Mesendoderm (in vitro differentiated cells): ENCODE measurements at regions not wholly inside any gene's neighbourhood (a gene's known extent, or its start where the extent isn't known, plus 50 kb on each side); places are given as distances from the start of the nearest gene placed in this dataset.

Experiments used
- DNase-seq: peaks from one replicate; pipeline ENCODE4 v3.0.0; 2013
- H2AK5ac ChIP-seq: 2 replicates; pipeline ENCODE4 v1.6.1; 2013; ENCODE audit warnings: low read length, inconsistent platforms
- H2BK120ac ChIP-seq: 2 replicates; pipeline ENCODE4 v1.6.1; 2013; ENCODE audit warnings: low read depth, mild to moderate bottlenecking, low read length, moderate library complexity, mixed read lengths
- H2BK15ac ChIP-seq: replicated peaks from 2 replicates; pipeline ENCODE4 v1.6.1; 2013; ENCODE audit warnings: low read depth, mild to moderate bottlenecking, moderate library complexity
- H2BK5ac ChIP-seq: 2 replicates; pipeline ENCODE4 v1.6.1; 2013; ENCODE audit warnings: low read length, inconsistent platforms
- H3K18ac ChIP-seq: 2 replicates; pipeline ENCODE4 v1.6.1; 2013; ENCODE audit warnings: mild to moderate bottlenecking, low read length, mixed read lengths
- H3K23ac ChIP-seq: one replicate; pipeline ENCODE4 v1.6.1; 2013; ENCODE audit warnings: low read length
- H3K27ac ChIP-seq: 2 replicates; pipeline ENCODE4 v1.5.1; 2013; ENCODE audit warnings: low read depth, mild to moderate bottlenecking, inconsistent platforms, low read length, moderate library complexity
- H3K27me3 ChIP-seq: 2 replicates; pipeline ENCODE4 v1.6.1; 2013; ENCODE audit warnings: low read length, control low read depth, mild to moderate bottlenecking, inconsistent platforms; ENCODE audit not compliant: insufficient read depth, poor library complexity
- H3K36me3 ChIP-seq: 2 replicates; pipeline ENCODE4 v1.6.1; 2013; ENCODE audit warnings: low read length, inconsistent platforms; ENCODE audit not compliant: control insufficient read depth, insufficient read depth
- H3K4ac ChIP-seq: one replicate; pipeline ENCODE4 v1.6.1; 2013; ENCODE audit warnings: low read depth, mild to moderate bottlenecking, low read length, moderate library complexity
- H3K4me1 ChIP-seq: 2 replicates; pipeline ENCODE4 v1.6.1; 2013; ENCODE audit warnings: low read depth, low read length, inconsistent platforms; ENCODE audit not compliant: control insufficient read depth
- H3K4me2 ChIP-seq: 2 replicates; pipeline ENCODE4 v1.6.1; 2013; ENCODE audit warnings: low read length
- H3K4me3 ChIP-seq: 2 replicates; pipeline ENCODE4 v1.5.1; 2013; ENCODE audit warnings: mild to moderate bottlenecking, low read length
- H3K56ac ChIP-seq: one replicate; pipeline ENCODE4 v1.6.1; 2013; ENCODE audit warnings: low read length
- H3K79me1 ChIP-seq: 2 replicates; pipeline ENCODE4 v1.6.1; 2013; ENCODE audit warnings: low read length, inconsistent platforms
- H3K79me2 ChIP-seq: 2 replicates; pipeline ENCODE4 v1.6.1; 2013; ENCODE audit warnings: mild to moderate bottlenecking, low read length; ENCODE audit not compliant: control insufficient read depth, insufficient read depth
- H3K9ac ChIP-seq: 2 replicates; pipeline ENCODE4 v1.6.1; 2013; ENCODE audit warnings: low read length, inconsistent platforms
- H4K5ac ChIP-seq: one replicate; pipeline ENCODE4 v1.6.1; 2013; ENCODE audit warnings: low read length
- H4K8ac ChIP-seq: one replicate; pipeline ENCODE4 v1.6.1; 2013; ENCODE audit warnings: low read depth, mild to moderate bottlenecking, control low read depth, low read length, moderate library complexity
- WGBS: extraction: QIAGEN DNeasy Blood & Tissue Kit; methylation state at CpG from one replicate; pipeline ENCODE4 v1.1.7; 2013; ENCODE audit warnings: low lambda C conversion rate, missing lambda C conversion rate; ENCODE audit not compliant: insufficient coverage; ENCODE audit errors: extremely low coverage; 5-methylcytosine and 5-hydroxymethylcytosine counted together

- H2BK15ac ChIP-seq: no peak overlapping the region
- H3K79me1 ChIP-seq: no peaks in the 10 kb centered on the region
- H3K4me2 ChIP-seq: no peak overlapping the region
- H3K4me3 ChIP-seq: no peak overlapping the region
- H3K23ac ChIP-seq: no peak overlapping the region
- no peak overlapping the region for H4K5ac ChIP-seq
- no peak overlapping the region for H3K56ac ChIP-seq
- no peaks in the 10 kb centered on the region for H3K36me3 ChIP-seq
- no peaks in the 10 kb centered on the region for H3K4me1 ChIP-seq
- no CpG with 5 or more reads among the region's 1 CpG for WGBS
- no peak overlapping the region for H3K27ac ChIP-seq
- no peak overlapping the region for H3K4ac ChIP-seq
- no peak overlapping the region for H2BK5ac ChIP-seq
- H3K27me3 ChIP-seq: no peaks in the 10 kb centered on the region
- no peak overlapping the region for H2BK120ac ChIP-seq
- H3K18ac ChIP-seq: no peak overlapping the region
- DNase-seq: no peak
- no peak overlapping the region for H2AK5ac ChIP-seq
- H3K79me2 ChIP-seq: no peaks in the 10 kb centered on the region
- H3K9ac ChIP-seq: no peak overlapping the region
- no peak overlapping the region for H4K8ac ChIP-seq
Measured at GRCh38 chr18:44514766-44515165, 165.9 kb upstream of the SETBP1 start.

- Histone ChIP-seq H4K5ac (no peak overlapping the region), H3K4ac (no peak overlapping the region), H3K79me1 (no peaks in the 10 kb centered on the region), H3K56ac (no peak overlapping the region), H3K4me1 (no peaks in the 10 kb centered on the region), H3K27me3 (no peaks in the 10 kb centered on the region), H2BK5ac (no peak overlapping the region), H3K79me2 (no peaks in the 10 kb centered on the region), H3K4me3 (no peak overlapping the region), H3K9ac (no peak overlapping the region), H3K27ac (no peak overlapping the region), H4K8ac (no peak overlapping the region), H2BK15ac (no peak overlapping the region), H2BK120ac (no peak overlapping the region), H3K36me3 (no peaks in the 10 kb centered on the region), H3K23ac (no peak overlapping the region), H3K4me2 (no peak overlapping the region), H2AK5ac (no peak overlapping the region), H3K18ac (no peak overlapping the region)
- DNase-seq: no peak
- no CpG with 5 or more reads among the region's 1 CpG for WGBS
Measured at GRCh38 chr18:44516450-44516849, 164.2 kb upstream of the SETBP1 start.

- DNase-seq: no peak
- Histone ChIP-seq H3K4ac (no peak overlapping the region), H2BK5ac (no peak overlapping the region), H3K56ac (no peak overlapping the region), H3K4me2 (no peak overlapping the region), H3K27me3 (no peaks in the 10 kb centered on the region), H3K79me1 (no peaks in the 10 kb centered on the region), H3K79me2 (no peaks in the 10 kb centered on the region), H3K9ac (no peak overlapping the region), H3K4me1 (no peaks in the 10 kb centered on the region), H3K36me3 (no peaks in the 10 kb centered on the region), H2BK120ac (no peak overlapping the region), H4K5ac (no peak overlapping the region), H2BK15ac (no peak overlapping the region), H3K18ac (no peak overlapping the region), H3K27ac (no peak overlapping the region), H3K4me3 (no peak overlapping the region), H2AK5ac (no peak overlapping the region), H4K8ac (no peak overlapping the region), H3K23ac (no peak overlapping the region)
- no CpG with 5 or more reads among the region's 3 CpGs for WGBS
Measured at GRCh38 chr18:44517136-44517535, 163.6 kb upstream of the SETBP1 start.

- Histone ChIP-seq H3K4me1 (no peaks in the 10 kb centered on the region), H3K9ac (no peak overlapping the region), H3K4me3 (no peak overlapping the region), H4K5ac (no peak overlapping the region), H3K23ac (no peak overlapping the region), H3K4me2 (no peak overlapping the region), H3K36me3 (no peaks in the 10 kb centered on the region), H3K27me3 (no peaks in the 10 kb centered on the region), H4K8ac (no peak overlapping the region), H3K79me2 (no peaks in the 10 kb centered on the region), H2AK5ac (no peak overlapping the region), H3K27ac (no peak overlapping the region), H2BK5ac (no peak overlapping the region), H3K18ac (no peak overlapping the region), H3K56ac (no peak overlapping the region), H2BK15ac (no peak overlapping the region), H2BK120ac (no peak overlapping the region), H3K4ac (no peak overlapping the region), H3K79me1 (no peaks in the 10 kb centered on the region)
- WGBS: no CpG with 5 or more reads among the region's 4 CpGs
- DNase-seq: no peak
Measured at GRCh38 chr18:44518091-44518615, 162.5 kb upstream of the SETBP1 start.

GRCh38 chr18:44518666-44519065, 162.0 kb upstream of the SETBP1 start:
- no peak overlapping the region for H4K8ac ChIP-seq
- H3K56ac ChIP-seq: no peak overlapping the region
- no peak overlapping the region for H3K4ac ChIP-seq
- no peak overlapping the region for H2BK120ac ChIP-seq
- no peaks in the 10 kb centered on the region for H3K79me1 ChIP-seq
- H3K27me3 ChIP-seq: no peaks in the 10 kb centered on the region
- no peaks in the 10 kb centered on the region for H3K4me1 ChIP-seq
- DNase-seq: no peak
- H3K18ac ChIP-seq: no peak overlapping the region
- H3K36me3 ChIP-seq: no peaks in the 10 kb centered on the region
- H3K9ac ChIP-seq: no peak overlapping the region
- H2AK5ac ChIP-seq: no peak overlapping the region
- H3K4me2 ChIP-seq: no peak overlapping the region
- H2BK15ac ChIP-seq: no peak overlapping the region
- H4K5ac ChIP-seq: no peak overlapping the region
- no peak overlapping the region for H3K4me3 ChIP-seq
- H3K27ac ChIP-seq: no peak overlapping the region
- H2BK5ac ChIP-seq: no peak overlapping the region
- WGBS: no CpG with 5 or more reads among the region's 1 CpG
- H3K23ac ChIP-seq: no peak overlapping the region
- H3K79me2 ChIP-seq: no peaks in the 10 kb centered on the region

GRCh38 chr18:44520981-44521667, 159.6 kb upstream of the SETBP1 start:
- H3K4me2 ChIP-seq: no peak overlapping the region
- no CpG with 5 or more reads among the region's 3 CpGs for WGBS
- H2AK5ac ChIP-seq: no peak overlapping the region

More at GRCh38 chr18:44520981-44521667, 159.6 kb upstream of the SETBP1 start:
- Histone ChIP-seq H3K56ac (no peak overlapping the region), H4K8ac (no peak overlapping the region), H3K4me3 (no peak overlapping the region), H3K36me3 (no peaks in the 10 kb centered on the region), H3K23ac (no peak overlapping the region), H2BK5ac (no peak overlapping the region), H2BK120ac (no peak overlapping the region), H3K18ac (no peak overlapping the region), H3K27me3 (no peaks in the 10 kb centered on the region), H2BK15ac (no peak overlapping the region), H4K5ac (no peak overlapping the region), H3K4me1 (no peaks in the 10 kb centered on the region), H3K4ac (no peak overlapping the region), H3K79me1 (no peaks in the 10 kb centered on the region), H3K79me2 (no peaks in the 10 kb centered on the region), H3K9ac (no peak overlapping the region), H3K27ac (no peak overlapping the region)
- no peak for DNase-seq
